Activated naive CD4-positive, alpha-beta T cell treated with anti-CD3 and anti-CD28 coated beads, Interleukin-2, amount 50 U/mL, for 72 hours (primary cell): ENCODE measurements at regions not wholly inside any gene's neighbourhood (a gene's known extent, or its start where the extent isn't known, plus 50 kb on each side); places are given as distances from the start of the nearest gene placed in this dataset.

Experiments
- ATAC-seq, 2 donors: fragments of 150-1000 bp; cut with Tn5 transposase; 2 replicates each; pipeline ENCODE4 v1.10.0; 2021; ENCODE audit warnings: mild to moderate bottlenecking in 2 of 2, moderate library complexity in 2 of 2
- DNase-seq, 2 donors: peaks; one replicate each; pipeline ENCODE4 v3.0.0; 2021 to 2022; ENCODE audit warnings: low spot score in 2 of 2
- H3K27ac Mint-ChIP-seq, 2 donors: one replicate each; pipeline ENCODE4 v1.8.0; 2022; ENCODE audit warnings: mild to moderate bottlenecking in 2 of 2, mixed read lengths in 2 of 2
- H3K36me3 Mint-ChIP-seq, 2 donors: one replicate each; pipeline ENCODE4 v1.8.0; 2022; ENCODE audit warnings: mixed read lengths in 2 of 2
- H3K9me3 Mint-ChIP-seq, 2 donors: one replicate each; pipeline ENCODE4 v1.8.0; 2022; ENCODE audit warnings: mixed read lengths in 2 of 2

GRCh38 chr10:90167174-90168064 is 466.0 kb downstream of the KIF20B start:
- Mint-ChIP-seq H3K36me3 (no peaks in the 10 kb centered on the region), H3K27ac (no peak overlapping the region)

GRCh38 chr10:90168244-90168643 is 466.9 kb downstream of the KIF20B start:
- Mint-ChIP-seq H3K36me3 (no peaks in the 10 kb centered on the region), H3K27ac (no peak overlapping the region), H3K9me3 (peaks cover 5 to 7% of the 10 kb centered on the region in 2 donors)
- ATAC-seq (no peak), DNase-seq (no peak)

More at GRCh38 chr10:90167174-90168064, 466.0 kb downstream of the KIF20B start:
- ATAC-seq (no peak), DNase-seq (no peak)
- H3K9me3 Mint-ChIP-seq: peaks cover 5 to 7% of the 10 kb centered on the region in 2 donors

GRCh38 chr10:90171014-90171722 is 469.8 kb downstream of the KIF20B start:
- Mint-ChIP-seq H3K9me3 (peaks cover 5 to 7% of the 10 kb centered on the region in 2 donors), H3K36me3 (no peaks in the 10 kb centered on the region), H3K27ac (no peak overlapping the region)
- no peak for DNase-seq
- ATAC-seq: no peak

GRCh38 chr10:90174531-90174930 is 473.1 kb downstream of the KIF20B start:
- ATAC-seq (no peak), DNase-seq (no peak)
- no peaks in the 10 kb centered on the region for H3K36me3 Mint-ChIP-seq
- peaks cover 0 to 4% of the 10 kb centered on the region in 2 donors for H3K9me3 Mint-ChIP-seq
- no peak overlapping the region for H3K27ac Mint-ChIP-seq

GRCh38 chr10:90175161-90175681 is 473.8 kb downstream of the KIF20B start:
- DNase-seq (no peak), ATAC-seq (no peak)
- no peaks in the 10 kb centered on the region for H3K36me3 Mint-ChIP-seq
- H3K9me3 Mint-ChIP-seq: peaks cover 0 to 7% of the 10 kb centered on the region in 2 donors
- no peak overlapping the region for H3K27ac Mint-ChIP-seq

- ATAC-seq (no peak), DNase-seq (no peak)
- H3K27ac Mint-ChIP-seq: no peak overlapping the region
- H3K36me3 Mint-ChIP-seq: no peaks in the 10 kb centered on the region
- peaks cover 0 to 10% of the 10 kb centered on the region in 2 donors for H3K9me3 Mint-ChIP-seq
Observed at GRCh38 chr10:90179696-90180407, 478.5 kb downstream of the KIF20B start.

GRCh38 chr10:90180886-90181691 is 479.7 kb downstream of the KIF20B start:
- no peak for DNase-seq
- no peak for ATAC-seq
- Mint-ChIP-seq H3K9me3 (peaks cover 0 to 10% of the 10 kb centered on the region in 2 donors), H3K27ac (no peak overlapping the region), H3K36me3 (no peaks in the 10 kb centered on the region)

GRCh38 chr10:90192825-90193224 is 491.4 kb downstream of the KIF20B start:
- Mint-ChIP-seq H3K9me3 (peaks cover 0 to 12% of the 10 kb centered on the region in 2 donors), H3K36me3 (no peaks in the 10 kb centered on the region), H3K27ac (no peak overlapping the region)
- DNase-seq (no peak), ATAC-seq (no peak)

- H3K36me3 Mint-ChIP-seq: no peaks in the 10 kb centered on the region
- DNase-seq (no peak), ATAC-seq (no peak)
- H3K9me3 Mint-ChIP-seq: peaks cover 0 to 12% of the 10 kb centered on the region in 2 donors
- H3K27ac Mint-ChIP-seq: no peak overlapping the region
Observed at GRCh38 chr10:90193240-90193985, 492.0 kb downstream of the KIF20B start.

- no peak for ATAC-seq
Observed at GRCh38 chr10:90195288-90195840, 494.0 kb downstream of the KIF20B start.

GRCh38 chr10:90197766-90198165 is 496.4 kb downstream of the KIF20B start:
- Mint-ChIP-seq H3K36me3 (no peaks in the 10 kb centered on the region), H3K27ac (no peak overlapping the region), H3K9me3 (no peaks in the 10 kb centered on the region)
- DNase-seq (no peak), ATAC-seq (no peak)

More at GRCh38 chr10:90195288-90195840, 494.0 kb downstream of the KIF20B start:
- no peak for DNase-seq
- Mint-ChIP-seq H3K27ac (no peak overlapping the region), H3K36me3 (no peaks in the 10 kb centered on the region), H3K9me3 (peaks cover 0 to 5% of the 10 kb centered on the region in 2 donors)

- ATAC-seq (no peak), DNase-seq (no peak)
- Mint-ChIP-seq H3K27ac (no peak overlapping the region), H3K36me3 (no peaks in the 10 kb centered on the region), H3K9me3 (no peaks in the 10 kb centered on the region)
Observed at GRCh38 chr10:90199093-90199492, 497.7 kb downstream of the KIF20B start.

- Mint-ChIP-seq H3K9me3 (no peaks in the 10 kb centered on the region), H3K27ac (no peak overlapping the region), H3K36me3 (no peaks in the 10 kb centered on the region)
- ATAC-seq (no peak), DNase-seq (no peak)
Observed at GRCh38 chr10:90199513-90199912, 498.1 kb downstream of the KIF20B start.

- ATAC-seq (no peak), DNase-seq (no peak)
- Mint-ChIP-seq H3K9me3 (no peaks in the 10 kb centered on the region), H3K27ac (no peak overlapping the region), H3K36me3 (no peaks in the 10 kb centered on the region)
Observed at GRCh38 chr10:90204131-90204955, 503.0 kb downstream of the KIF20B start.
